ENCODE measurements at regions not wholly inside any gene's neighbourhood (a gene's known extent, or its start where the extent isn't known, plus 50 kb on each side); places are given as distances from the start of the nearest gene placed in this dataset.

DNA sequence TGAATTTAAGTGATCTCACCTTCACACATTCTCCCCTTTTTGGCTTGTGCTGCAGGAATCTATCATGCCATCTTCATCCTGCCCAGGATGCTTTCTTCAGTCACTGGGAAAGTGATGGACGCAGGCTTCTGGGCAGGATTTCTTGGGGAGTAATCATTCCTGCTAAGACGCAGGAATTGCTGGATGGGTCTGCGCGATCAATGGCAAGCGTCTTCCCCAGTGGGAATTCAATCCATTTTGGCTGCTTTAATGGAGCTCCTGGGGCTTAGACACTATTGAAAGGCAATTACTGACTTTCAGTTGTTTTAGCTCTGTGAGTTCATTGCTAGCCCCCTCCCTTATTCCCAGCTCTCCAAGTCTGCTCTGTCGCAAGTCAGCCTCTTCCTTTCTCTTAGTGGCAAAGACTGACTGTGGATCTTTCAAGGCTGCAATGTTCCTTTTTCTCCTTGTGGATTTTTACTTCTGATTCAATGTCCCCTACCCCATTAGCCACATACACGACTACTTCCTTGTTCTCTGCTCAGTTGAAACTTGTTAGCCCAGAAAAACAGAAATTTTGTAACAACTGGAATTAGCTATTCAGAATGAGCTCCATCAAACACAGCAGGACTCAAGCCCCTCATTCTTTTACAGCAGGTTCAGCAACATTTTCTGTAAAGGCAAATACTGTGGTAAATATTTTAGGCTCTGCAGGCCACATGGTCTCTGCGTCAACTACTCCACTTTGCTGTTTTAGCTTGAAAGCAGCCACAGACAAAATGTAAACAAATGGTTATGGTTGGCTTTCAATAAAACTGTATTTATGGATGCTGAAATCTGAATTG is 154.9 kb downstream of the ASB9 start:
- TF ChIP-seq CTCF (IDR thresholded peaks at IDR 0.05) (no peak), EZH2 (IDR thresholded peaks at IDR 0.05; ENCODE audit: borderline replicate concordance, insufficient read depth, low read depth, low read length, poor library complexity, severe bottlenecking) (no peak)
